ENCODE measurements at regions not wholly inside any gene's neighbourhood (a gene's known extent, or its start where the extent isn't known, plus 50 kb on each side); places are given as distances from the start of the nearest gene placed in this dataset.
"Not testable (repeated sequence)": the region's sequence is repeated elsewhere in the genome, so short reads cannot be mapped to it uniquely, and the experiment has no call there.

- DNase-seq (ENCODE audit: low read depth) = peak; percentile 44
- no peak for TF ChIP-seq CTCF (IDR thresholded peaks at IDR 0.05; ENCODE audit: insufficient read depth, low read depth, low read length)
- no peak overlapping the region for H3K4me3 ChIP-seq (ENCODE audit: low read depth, low read length)
Observed at GRCh38 chr11:115616971-115617370, 112.8 kb upstream of the CADM1 start.

GRCh38 chr11:115613986-115614632 is 109.9 kb upstream of the CADM1 start:
- DNase-seq (ENCODE audit: low read depth) = peak; percentile 11
- TF ChIP-seq CTCF (IDR thresholded peaks at IDR 0.05; ENCODE audit: insufficient read depth, low read depth, low read length) = no peak
- no peak overlapping the region for H3K4me3 ChIP-seq (ENCODE audit: low read depth, low read length)

- no peak for DNase-seq (ENCODE audit: low read depth)
- H3K4me3 ChIP-seq (ENCODE audit: low read depth, low read length) = no peak overlapping the region
- no peak for TF ChIP-seq CTCF (IDR thresholded peaks at IDR 0.05; ENCODE audit: insufficient read depth, low read depth, low read length)
Observed at GRCh38 chr11:115613004-115613403, 108.8 kb upstream of the CADM1 start.

GRCh38 chr11:115612046-115612730 is 108.0 kb upstream of the CADM1 start:
- DNase-seq (ENCODE audit: low read depth) = no peak
- no peak for TF ChIP-seq CTCF (IDR thresholded peaks at IDR 0.05; ENCODE audit: insufficient read depth, low read depth, low read length)
- no peak overlapping the region for H3K4me3 ChIP-seq (ENCODE audit: low read depth, low read length)

- no peak overlapping the region for H3K4me3 ChIP-seq (ENCODE audit: low read depth, low read length)
- no peak for TF ChIP-seq CTCF (IDR thresholded peaks at IDR 0.05; ENCODE audit: insufficient read depth, low read depth, low read length)
- no peak for DNase-seq (ENCODE audit: low read depth)
Observed at GRCh38 chr11:115611343-115611742, 107.1 kb upstream of the CADM1 start.

- no peak for TF ChIP-seq CTCF (IDR thresholded peaks at IDR 0.05; ENCODE audit: insufficient read depth, low read depth, low read length)
- no peak for DNase-seq (ENCODE audit: low read depth)
- no peak overlapping the region for H3K4me3 ChIP-seq (ENCODE audit: low read depth, low read length)
Observed at GRCh38 chr11:115610908-115611307, 106.7 kb upstream of the CADM1 start.

GRCh38 chr11:115610234-115610633 is 106.0 kb upstream of the CADM1 start:
- H3K4me3 ChIP-seq (ENCODE audit: low read depth, low read length); DNase-seq (ENCODE audit: low read depth): not testable (repeated sequence)
